ENCODE measurements at regions not wholly inside any gene's neighbourhood (a gene's known extent, or its start where the extent isn't known, plus 50 kb on each side); places are given as distances from the start of the nearest gene placed in this dataset.

GRCh38 chr10:4252701-4253100, 467.7 kb upstream of the KLF6 start:
- TF ChIP-seq POLR2AphosphoS5 (IDR thresholded peaks at IDR 0.05; ENCODE audit: low read depth, low read length): no peak
- TF ChIP-seq POLR2A (IDR thresholded peaks at IDR 0.05; ENCODE audit: low read depth, low read length): no peak
- TF ChIP-seq TAF1 (IDR thresholded peaks at IDR 0.05; ENCODE audit: low read depth, low read length): no peak
- TF ChIP-seq PAX5 (IDR thresholded peaks at IDR 0.05; ENCODE audit: insufficient read depth, low read length, severe bottlenecking): no peak
- no peak for TF ChIP-seq SPI1 (IDR thresholded peaks at IDR 0.05; ENCODE audit: low read depth, low read length)
- no peak for TF ChIP-seq POU2F2 (IDR thresholded peaks at IDR 0.05; ENCODE audit: low read depth, low read length)
